ENCODE measurements at regions not wholly inside any gene's neighbourhood (a gene's known extent, or its start where the extent isn't known, plus 50 kb on each side); places are given as distances from the start of the nearest gene placed in this dataset.
"Not testable (repeated sequence)": the region's sequence is repeated elsewhere in the genome, so short reads cannot be mapped to it uniquely, and the experiment has no call there.

DNA sequence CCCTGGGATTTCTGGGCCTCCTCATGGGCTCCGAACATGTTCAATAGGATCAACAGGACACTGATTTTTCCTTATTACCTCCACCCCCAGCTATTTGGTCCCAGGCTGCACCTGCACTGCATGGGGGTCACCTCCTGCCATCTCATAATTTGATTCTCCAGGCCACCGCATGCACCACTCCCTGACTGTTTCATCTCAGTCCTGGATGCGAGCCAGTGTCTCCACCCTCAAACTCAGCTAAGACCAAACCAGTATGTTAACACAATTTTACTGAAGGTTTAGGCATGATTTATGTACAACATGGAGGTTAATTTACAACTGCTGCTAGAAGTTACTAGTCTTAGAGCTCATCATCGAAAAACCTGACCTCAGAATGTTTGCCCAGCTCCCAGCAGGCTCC is 249.5 kb downstream of the UACA start:
- Histone ChIP-seq H3K27ac (no peak overlapping the region), H3K36me3 (ENCODE audit: control insufficient read depth, insufficient read depth, low read length) (no peaks in the 10 kb centered on the region), H3K4me1 (no peaks in the 10 kb centered on the region), H3K27me3 (ENCODE audit: control insufficient read depth, insufficient read depth, low read length) (no peaks in the 10 kb centered on the region), H3K9me3 (ENCODE audit: control insufficient read depth, low read length) (no peaks in the 10 kb centered on the region), H3K79me2 (no peaks in the 10 kb centered on the region), H3K4me3 (ENCODE audit: low read depth, low read length) (no peak overlapping the region), H3K4me2 (ENCODE audit: low read length) (no peak overlapping the region), H3K9ac (no peak overlapping the region), H2AFZ (no peak overlapping the region)
- TF ChIP-seq, protein P1, sequence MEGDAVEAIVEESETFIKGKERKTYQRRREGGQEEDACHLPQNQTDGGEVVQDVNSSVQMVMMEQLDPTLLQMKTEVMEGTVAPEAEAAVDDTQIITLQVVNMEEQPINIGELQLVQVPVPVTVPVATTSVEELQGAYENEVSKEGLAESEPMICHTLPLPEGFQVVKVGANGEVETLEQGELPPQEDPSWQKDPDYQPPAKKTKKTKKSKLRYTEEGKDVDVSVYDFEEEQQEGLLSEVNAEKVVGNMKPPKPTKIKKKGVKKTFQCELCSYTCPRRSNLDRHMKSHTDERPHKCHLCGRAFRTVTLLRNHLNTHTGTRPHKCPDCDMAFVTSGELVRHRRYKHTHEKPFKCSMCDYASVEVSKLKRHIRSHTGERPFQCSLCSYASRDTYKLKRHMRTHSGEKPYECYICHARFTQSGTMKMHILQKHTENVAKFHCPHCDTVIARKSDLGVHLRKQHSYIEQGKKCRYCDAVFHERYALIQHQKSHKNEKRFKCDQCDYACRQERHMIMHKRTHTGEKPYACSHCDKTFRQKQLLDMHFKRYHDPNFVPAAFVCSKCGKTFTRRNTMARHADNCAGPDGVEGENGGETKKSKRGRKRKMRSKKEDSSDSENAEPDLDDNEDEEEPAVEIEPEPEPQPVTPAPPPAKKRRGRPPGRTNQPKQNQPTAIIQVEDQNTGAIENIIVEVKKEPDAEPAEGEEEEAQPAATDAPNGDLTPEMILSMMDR (IDR thresholded peaks at IDR 0.05) = no peak

DNA sequence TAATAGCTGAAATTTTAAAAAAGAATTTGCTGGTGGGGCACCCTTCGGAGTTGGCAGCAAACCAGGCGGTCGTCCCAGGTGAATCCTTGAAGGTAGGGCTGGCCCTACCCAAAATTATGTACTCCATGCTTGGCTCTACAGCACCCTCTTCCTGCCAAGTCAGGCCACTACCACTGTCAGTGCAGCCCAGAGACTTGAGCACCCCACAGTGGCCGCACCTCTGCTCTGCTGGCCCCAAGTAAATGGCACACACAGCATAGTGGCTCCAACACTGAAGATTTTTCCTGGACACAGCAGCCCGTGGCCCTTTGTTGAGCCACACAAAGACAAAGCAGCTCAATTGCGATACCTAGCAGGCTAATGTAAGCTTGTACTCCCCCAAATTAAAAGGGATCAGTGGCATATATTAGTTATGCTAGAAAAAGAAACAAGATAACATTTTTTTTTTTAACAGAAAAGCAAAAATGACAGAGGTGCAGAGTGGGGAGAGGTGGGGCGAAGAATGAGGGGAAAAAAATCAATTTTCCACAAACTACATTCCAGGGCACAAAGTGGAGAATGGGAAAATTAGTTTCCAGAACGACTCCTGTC is 250.5 kb downstream of the UACA start:
- Histone ChIP-seq H3K9ac (no peak overlapping the region), H3K4me1 (no peaks in the 10 kb centered on the region), H3K4me2 (ENCODE audit: low read length) (no peak overlapping the region), H3K36me3 (ENCODE audit: control insufficient read depth, insufficient read depth, low read length) (no peaks in the 10 kb centered on the region), H3K9me3 (ENCODE audit: control insufficient read depth, low read length) (no peaks in the 10 kb centered on the region), H2AFZ (no peak overlapping the region), H3K79me2 (no peaks in the 10 kb centered on the region), H3K27me3 (ENCODE audit: control insufficient read depth, insufficient read depth, low read length) (no peaks in the 10 kb centered on the region), H3K27ac (no peak overlapping the region), H3K4me3 (ENCODE audit: low read depth, low read length) (no peak overlapping the region)
- TF ChIP-seq, protein P1 (IDR thresholded peaks at IDR 0.05) = no peak

DNA sequence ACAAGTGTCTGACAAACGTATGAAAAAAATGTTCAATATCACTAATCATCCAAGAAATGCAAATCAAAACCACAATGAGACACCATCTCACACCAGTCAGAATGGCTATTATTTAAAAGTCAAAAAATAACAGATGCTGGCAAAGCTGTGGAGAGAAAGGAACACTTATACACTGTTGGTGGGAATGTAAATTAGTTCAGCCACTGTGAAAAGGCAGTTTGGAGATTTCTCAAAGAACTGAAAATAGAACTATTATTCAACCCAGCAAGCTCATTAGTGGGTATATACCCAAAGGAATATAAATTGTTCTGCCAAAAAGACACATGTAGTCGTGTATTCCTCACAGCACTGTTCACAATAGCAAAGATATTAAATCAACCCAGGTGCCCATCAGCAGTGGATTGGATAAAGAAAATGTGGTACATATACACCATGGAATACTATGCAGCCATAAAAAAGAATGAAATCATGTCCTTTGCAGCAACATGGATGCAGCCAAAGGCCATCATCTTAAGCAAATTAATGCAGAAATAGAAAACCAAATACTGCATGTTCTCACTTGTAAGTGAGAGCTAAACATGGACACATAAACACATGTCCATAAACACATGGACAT is 251.3 kb downstream of the UACA start:
- H3K27ac ChIP-seq; H3K4me2 ChIP-seq (ENCODE audit: low read length); H3K4me1 ChIP-seq; H3K4me3 ChIP-seq (ENCODE audit: low read depth, low read length); H3K27me3 ChIP-seq (ENCODE audit: control insufficient read depth, insufficient read depth, low read length); H3K9ac ChIP-seq; H3K9me3 ChIP-seq (ENCODE audit: control insufficient read depth, low read length); H3K79me2 ChIP-seq; H2AFZ ChIP-seq; H3K36me3 ChIP-seq (ENCODE audit: control insufficient read depth, insufficient read depth, low read length): not testable (repeated sequence)

DNA sequence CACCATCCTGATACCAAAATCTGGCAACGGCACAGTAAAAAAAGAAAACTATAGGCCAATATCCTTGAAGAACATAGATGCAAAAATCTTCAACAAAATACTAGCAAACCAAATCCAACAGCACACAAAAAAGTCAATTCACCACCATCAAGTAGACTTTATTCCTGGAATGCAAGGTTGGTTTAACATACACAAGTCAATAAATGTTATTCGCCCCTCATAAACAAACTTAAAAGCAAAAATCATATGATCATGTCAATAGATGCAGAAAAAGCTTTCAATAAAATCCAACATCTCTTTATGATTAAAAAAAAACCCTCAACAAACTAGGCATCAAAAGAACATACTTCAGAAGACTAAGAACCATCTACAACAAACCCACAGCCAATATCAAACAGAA is 252.9 kb downstream of the UACA start:
- no peak overlapping the region for H3K9ac ChIP-seq
- no peak overlapping the region for H3K4me3 ChIP-seq (ENCODE audit: low read depth, low read length)
- H3K79me2 ChIP-seq = no peaks in the 10 kb centered on the region
- TF ChIP-seq, protein P1 (IDR thresholded peaks at IDR 0.05) = no peak
- no peak overlapping the region for H3K4me2 ChIP-seq (ENCODE audit: low read length)
- H3K9me3 ChIP-seq (ENCODE audit: control insufficient read depth, low read length) = no peaks in the 10 kb centered on the region
- H2AFZ ChIP-seq = no peak overlapping the region
- H3K4me1 ChIP-seq = no peaks in the 10 kb centered on the region
- H3K36me3 ChIP-seq (ENCODE audit: control insufficient read depth, insufficient read depth, low read length) = no peaks in the 10 kb centered on the region
- H3K27ac ChIP-seq = no peak overlapping the region
- H3K27me3 ChIP-seq (ENCODE audit: control insufficient read depth, insufficient read depth, low read length) = no peaks in the 10 kb centered on the region

DNA sequence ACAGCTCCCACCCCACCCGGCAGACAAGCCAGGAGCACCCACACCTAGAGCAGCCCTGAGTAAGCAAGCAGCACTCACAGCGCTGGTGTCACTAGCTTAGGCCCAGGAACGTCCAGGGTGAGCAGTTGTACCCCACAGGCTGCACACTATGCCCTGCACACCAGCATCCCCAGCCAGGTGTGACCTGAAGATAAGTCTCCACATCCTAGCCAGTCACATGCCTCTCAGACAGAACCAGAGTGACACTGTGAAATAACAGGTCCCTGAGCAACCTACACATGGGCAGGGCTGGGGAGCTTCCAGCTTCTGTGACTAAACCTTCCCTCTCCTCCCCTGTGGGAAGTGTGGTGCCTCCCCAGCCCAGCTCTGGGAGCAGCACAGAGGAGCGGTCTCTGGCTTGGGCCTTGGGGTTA is 253.6 kb downstream of the UACA start:
- H3K9me3 ChIP-seq (ENCODE audit: control insufficient read depth, low read length) = no peaks in the 10 kb centered on the region
- H3K4me2 ChIP-seq (ENCODE audit: low read length) = no peak overlapping the region
- H3K4me1 ChIP-seq = no peaks in the 10 kb centered on the region
- H3K27ac ChIP-seq = no peak overlapping the region
- H2AFZ ChIP-seq = no peak overlapping the region
- no peaks in the 10 kb centered on the region for H3K79me2 ChIP-seq
- TF ChIP-seq, protein P1 (IDR thresholded peaks at IDR 0.05) = no peak
- H3K36me3 ChIP-seq (ENCODE audit: control insufficient read depth, insufficient read depth, low read length) = no peaks in the 10 kb centered on the region
- H3K27me3 ChIP-seq (ENCODE audit: control insufficient read depth, insufficient read depth, low read length) = no peaks in the 10 kb centered on the region
- no peak overlapping the region for H3K4me3 ChIP-seq (ENCODE audit: low read depth, low read length)
- H3K9ac ChIP-seq = no peak overlapping the region

All from parathyroid adenoma (tissue), 2 donors.